GM18511 (cell line): ENCODE measurements at regions not wholly inside any gene's neighbourhood (a gene's known extent, or its start where the extent isn't known, plus 50 kb on each side); places are given as distances from the start of the nearest gene placed in this dataset.
"Not testable (repeated sequence)": the region's sequence is repeated elsewhere in the genome, so short reads cannot be mapped to it uniquely, and the experiment has no call there.

Experiments used
- ATAC-seq: cut with Tn5 transposase; IDR thresholded peaks from one replicate; pipeline ENCODE4 v1.9.1; 2021; ENCODE audit warnings: mild to moderate bottlenecking, moderate library complexity; ENCODE audit not compliant: unreplicated experiment

DNA sequence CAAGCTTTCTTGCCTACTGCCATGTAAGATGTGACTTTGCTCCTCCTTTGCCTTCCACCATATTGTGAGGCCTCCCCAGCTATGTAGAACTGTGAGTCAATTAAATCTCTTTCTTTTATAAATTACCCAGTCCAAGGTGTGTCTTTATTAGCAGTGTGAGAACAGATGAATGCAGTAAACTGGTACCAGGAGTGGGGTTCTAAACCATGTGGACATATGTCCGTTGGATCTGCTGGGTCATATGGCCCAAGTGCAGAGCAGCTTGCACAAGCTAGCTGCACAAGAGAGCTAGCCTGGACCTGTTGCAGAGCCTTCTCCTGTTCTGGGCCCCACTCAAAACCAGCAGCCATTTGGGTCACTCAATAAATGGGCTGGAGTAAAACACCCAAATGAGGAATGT lies 177.1 kb downstream of the HIPK3 start:
- no peak for ATAC-seq

DNA sequence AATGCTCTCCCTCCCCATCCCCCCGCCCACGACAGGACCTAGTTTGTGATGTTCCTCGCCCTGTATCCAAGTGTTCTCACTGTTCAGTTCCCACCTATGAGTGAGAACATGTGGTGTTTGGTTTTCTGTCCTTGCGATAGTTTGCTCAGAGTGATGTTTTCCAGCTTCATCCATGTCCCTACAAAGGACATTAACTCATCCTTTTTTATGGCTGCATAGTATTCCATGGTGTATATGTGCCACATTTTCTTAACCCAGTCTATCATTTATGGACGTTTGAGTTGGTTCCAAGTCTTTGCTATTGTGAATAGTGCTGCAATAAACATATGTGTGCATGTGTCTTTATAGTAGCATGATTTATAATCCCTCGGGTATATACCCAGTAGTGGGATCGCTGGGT lies 171.3 kb downstream of the HIPK3 start:
- not testable (repeated sequence) for ATAC-seq

DNA sequence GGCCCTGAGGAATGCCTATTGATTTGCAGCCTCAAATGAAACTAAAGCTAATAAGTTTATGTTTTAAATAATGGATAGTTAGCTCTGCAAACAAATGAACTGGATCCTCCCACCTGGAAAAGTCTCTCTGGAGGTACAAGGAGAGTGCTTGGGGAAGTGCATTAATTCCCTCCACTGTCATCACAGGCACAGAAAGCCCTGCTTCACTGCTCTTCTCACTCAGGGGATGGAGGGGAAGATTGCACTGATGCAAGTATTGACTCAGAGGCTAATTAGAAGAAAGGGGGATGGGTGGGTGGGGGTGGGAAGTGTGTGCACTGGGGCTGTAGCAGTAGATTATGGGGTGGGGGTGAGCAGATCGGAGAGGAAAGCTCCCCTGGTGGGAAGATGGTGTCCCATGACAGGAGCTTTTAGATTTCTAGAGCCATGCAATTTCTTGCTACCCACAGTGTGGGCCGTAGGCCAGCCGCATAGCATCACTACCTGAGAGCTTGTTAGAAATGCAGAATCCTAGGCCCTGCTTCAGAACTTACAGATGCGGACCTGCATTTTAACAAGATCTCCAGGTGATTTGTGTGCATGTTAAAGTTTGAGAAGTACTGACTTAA lies 163.9 kb downstream of the HIPK3 start:
- no peak for ATAC-seq

DNA sequence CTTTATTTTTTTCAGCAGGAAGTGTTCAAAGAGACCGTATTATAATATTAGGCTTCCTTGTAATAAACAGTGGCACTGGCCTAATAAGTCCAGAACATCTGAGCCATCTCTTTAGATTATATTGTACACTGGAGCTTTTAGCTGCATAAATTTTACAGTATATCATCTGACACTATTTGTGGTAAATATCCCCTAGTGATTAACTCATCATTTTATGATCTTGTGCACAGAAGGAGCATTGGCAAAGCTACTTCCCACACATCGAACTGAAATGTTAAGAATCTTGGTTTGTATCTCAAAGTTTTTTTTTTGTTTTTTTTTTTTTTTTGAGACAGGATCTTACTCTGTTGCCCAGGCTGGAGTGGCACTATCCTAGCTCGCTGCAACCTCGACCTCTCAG lies 162.7 kb downstream of the HIPK3 start:
- no peak for ATAC-seq

DNA sequence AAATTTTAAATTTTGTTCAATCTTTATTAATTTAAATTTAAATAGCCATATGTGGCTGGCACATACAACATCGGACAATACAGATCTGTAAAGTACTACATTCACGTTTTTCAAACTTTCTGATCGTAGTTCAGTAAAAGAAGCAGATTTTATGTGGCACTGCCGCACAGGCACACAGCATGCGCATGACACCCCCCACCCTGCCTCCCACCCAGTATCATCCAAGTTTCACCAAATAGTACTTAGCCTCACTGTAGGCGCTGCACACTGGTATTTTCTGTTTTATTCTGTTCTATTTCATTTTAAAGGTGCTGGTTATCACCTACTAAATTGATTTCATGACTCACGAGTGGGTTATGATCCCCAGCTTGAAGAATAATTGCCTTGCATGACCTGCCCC lies 159.9 kb downstream of the HIPK3 start:
- no peak for ATAC-seq

DNA sequence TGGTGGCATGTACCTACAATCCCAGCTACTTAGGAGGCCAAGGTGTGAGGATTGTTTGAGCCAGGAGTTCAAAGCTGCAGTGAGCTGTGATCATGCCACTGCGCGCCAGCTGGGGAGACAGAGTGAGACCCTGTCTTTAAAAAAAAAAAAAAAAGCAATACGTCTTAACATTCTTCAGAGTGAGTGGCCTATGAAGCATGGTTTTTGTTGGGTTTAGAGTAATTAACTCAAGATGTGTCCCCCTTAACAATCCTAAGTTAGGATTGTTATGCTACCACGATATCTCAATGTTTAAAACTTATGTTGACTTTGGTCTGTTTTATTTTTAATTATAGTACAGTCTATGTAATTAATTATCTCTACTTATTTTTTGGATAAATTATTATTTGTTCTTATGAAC lies 156.1 kb downstream of the HIPK3 start:
- ATAC-seq: no peak

DNA sequence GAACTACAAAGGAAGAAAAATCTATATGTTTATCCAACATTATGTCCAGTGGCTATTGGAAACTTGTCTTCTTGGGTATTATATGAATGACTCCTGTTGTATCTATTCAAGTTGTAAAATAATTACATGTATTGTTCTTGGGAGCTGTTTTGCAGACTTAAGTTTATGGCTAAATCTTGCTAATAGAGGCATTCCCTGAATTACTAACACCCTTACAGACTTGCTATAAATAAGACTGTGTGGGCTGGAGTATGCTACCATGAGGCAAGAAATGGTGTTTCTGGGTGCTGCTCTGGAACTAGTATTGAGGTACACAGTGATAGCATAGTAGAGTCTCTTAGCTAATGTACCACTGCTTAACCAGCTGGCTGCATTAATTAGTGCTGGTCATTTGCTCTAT lies 155.1 kb downstream of the HIPK3 start:
- no peak for ATAC-seq

DNA sequence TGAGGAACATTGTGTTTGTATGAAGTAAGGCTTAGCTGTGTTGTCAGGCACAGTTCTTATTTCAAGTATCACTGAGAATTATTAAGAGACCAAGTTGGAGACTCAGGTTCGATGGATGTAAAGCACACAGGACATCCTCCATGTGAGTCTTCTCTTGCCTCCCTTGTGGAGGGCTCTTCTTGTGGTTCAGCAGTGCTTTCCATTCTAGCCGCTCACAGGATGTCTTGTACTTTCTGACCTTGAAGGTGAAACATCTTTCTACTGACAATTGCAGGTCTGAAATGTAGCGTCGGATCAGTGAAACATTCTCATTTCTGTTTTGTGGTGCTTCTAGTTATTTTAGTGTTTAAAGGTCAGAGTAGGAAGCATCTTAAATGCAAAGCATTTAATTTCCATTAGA lies 154.6 kb downstream of the HIPK3 start:
- no peak for ATAC-seq

DNA sequence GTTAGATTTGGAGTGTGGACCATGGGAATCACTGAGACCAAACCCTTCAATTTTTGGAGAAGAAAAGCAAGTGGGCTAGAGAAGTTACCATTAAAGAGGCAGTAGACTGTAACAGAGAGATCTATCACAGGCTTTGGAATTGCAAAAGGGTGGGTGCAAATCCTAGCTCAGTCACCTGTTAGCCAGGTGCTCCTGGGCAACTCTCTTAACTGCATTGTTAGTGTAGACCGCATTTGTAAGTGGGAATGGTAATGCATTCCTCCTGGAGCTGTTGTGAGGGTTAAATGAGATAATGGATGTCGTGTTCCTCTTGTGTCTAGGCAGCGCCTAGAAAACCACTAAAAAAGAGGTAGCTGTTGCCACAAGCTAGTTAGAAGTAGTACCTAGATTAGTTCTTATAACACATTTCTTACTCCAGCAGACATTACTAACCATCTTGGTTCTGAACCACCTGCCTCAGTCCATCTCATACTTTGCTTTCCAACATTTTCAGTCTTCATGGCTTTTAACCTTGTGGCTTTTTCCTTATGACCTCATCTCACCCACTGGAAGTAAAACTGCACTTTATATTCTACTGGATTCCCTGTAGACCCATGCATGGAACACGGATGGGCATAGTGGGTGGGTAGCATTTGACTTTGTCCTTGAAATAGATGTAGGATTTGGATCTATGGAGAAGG lies 153.0 kb downstream of the HIPK3 start:
- ATAC-seq: no peak
